NCI-H2107 (cell line): ENCODE measurements at regions not wholly inside any gene's neighbourhood (a gene's known extent, or its start where the extent isn't known, plus 50 kb on each side); places are given as distances from the start of the nearest gene placed in this dataset.
"Not testable (repeated sequence)": the region's sequence is repeated elsewhere in the genome, so short reads cannot be mapped to it uniquely, and the experiment has no call there.

ENCODE experiments used
- DNase-seq: peaks from one replicate; lab custom pipeline; 2025; lab: John Stamatoyannopoulos, UW

- DNase-seq: no peak
Measured at GRCh38 chr5:39955156-39955555, 530.4 kb upstream of the DAB2 start.

DNA sequence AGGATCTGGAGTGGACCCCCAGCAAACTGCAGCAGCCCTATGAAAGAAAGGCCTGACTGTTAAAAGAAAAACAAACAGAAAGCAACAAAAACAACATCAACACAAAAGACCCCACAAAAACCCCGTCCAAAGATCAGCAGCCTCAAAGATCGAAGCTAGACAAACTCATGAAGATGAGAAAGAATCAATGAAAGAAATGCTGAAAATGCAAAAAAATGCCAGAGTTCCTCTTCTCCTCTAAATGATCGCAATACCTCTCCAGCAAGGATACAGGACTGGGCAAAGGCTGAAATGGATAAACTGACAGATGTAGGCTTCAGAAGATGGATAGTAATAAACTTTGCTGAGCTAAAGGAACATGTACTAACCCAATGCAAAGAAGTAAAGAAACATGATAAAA is 526.3 kb upstream of the DAB2 start:
- DNase-seq: no peak

DNA sequence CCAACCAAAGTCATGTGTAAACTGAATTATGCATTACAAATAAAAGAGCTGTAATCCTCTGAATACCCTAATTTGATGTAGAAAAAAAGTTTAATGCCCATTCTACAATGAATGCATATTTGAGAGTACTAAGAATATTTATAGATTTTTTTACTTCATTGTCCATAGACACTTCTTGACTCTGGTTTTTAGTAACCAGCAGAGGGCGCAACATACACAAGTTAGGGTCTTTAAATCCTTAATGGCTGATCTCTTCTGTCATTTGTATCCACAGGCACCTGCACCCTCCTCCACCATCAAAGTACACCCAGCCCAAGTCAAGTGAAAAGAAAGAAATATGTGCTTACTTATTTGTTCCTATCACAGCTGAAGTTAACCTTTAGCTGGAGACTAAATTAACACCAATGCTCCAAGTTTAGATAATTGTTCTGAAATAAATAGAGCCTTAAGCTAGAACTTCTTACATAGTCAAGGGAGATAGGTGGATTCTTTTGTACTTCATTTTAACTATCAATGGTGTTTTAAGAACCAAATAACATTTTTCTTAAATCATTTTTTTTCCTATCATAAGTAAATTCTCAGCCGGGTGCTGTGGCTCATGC is 524.2 kb upstream of the DAB2 start:
- peak; percentile 15 for DNase-seq

DNA sequence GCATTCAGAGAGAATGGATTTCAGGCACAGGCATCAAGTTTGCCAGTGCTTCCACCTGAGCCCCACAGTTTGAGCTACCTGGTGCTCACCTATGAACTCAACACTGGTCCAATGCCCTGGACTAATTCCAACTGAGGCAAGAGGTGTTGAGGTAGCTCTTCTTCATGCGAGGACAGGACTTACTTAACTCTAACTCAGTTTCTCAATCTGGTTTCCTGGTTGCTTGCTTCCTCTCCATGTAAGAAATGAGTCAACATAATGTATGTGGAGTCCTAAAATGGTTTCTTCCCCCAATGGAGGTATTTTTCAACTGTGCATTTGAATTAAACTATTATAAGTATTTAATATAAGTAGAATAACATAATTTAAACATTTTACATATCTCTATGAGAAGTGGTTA is 523.6 kb upstream of the DAB2 start:
- no peak for DNase-seq

DNA sequence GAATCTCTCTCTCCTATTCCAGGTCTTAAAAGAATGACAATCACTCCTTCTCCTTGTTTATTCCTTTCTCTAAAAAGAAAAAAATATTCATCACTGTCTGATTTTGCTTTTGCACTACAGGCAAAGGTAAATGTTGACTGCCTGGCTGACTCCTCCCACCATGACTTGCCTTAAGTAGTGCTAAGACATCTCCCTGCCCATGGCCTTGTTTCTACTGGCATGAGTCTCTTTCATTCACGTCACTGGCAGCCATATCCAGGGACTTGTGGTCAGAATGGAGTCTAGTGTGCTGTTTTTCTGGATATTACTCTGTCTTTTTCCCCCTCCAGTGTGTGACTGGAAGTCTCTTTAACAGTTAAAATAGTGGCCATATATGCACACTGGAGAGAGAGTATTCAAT is 522.9 kb upstream of the DAB2 start:
- no peak for DNase-seq

GRCh38 chr5:39946356-39947045 is 521.7 kb upstream of the DAB2 start:
- no peak for DNase-seq

DNA sequence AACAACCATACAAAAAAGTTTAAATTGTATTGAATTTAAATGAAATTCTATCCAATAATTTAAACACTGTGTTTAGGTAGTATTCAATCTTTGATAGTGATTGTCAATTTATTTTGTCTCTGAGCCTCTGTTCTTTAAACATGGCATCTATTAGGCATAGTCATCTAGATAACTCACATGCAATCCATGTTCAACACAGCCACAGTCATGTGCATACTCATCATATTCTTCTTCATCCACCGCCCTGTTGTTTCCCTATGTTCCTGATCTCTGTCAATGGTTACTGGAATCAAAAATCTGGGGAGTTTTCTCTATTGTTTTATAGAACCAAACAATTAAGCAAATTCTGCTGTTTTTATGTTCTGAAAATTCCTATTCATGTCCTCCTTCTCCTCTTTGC is 521.1 kb upstream of the DAB2 start:
- DNase-seq: no peak

DNA sequence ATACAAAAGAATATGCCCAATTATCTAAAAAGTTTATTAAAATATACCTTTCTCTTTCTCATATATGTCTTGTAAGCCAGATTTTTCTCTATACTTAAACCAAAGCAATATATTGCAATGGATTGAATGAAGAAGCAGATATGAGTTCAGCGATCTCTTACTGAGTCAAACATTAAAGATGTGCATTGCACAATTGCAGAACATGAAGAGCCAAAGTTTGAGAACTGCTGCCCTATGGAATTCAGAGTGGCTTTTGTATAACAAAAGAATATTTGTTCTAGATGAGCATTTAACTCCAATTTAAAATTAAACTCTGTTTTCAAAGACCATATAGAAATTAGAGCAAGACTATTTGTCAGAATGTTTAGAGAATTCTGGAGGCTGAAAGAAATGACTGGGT is 519.0 kb upstream of the DAB2 start:
- no peak for DNase-seq

DNA sequence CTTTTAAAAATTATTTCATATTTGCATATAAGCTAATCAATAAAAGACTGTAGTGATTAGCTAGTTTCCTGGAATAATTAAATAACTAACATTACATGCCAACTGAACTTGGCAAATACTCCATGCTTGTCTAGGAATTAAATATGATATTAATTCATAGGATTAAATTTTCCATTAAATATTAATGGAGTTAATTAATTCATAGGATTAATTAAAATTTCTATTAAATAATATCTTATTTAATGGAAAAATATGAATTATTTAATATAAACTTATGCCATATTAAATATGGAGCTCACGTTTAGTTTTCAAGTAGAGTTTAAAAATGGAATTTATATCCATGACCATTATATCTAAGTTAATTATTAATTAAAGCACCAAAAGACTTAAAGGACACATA is 517.8 kb upstream of the DAB2 start:
- no peak for DNase-seq

- no peak for DNase-seq
Measured at GRCh38 chr5:39941416-39941815, 516.6 kb upstream of the DAB2 start.

GRCh38 chr5:39934830-39935229 is 510.1 kb upstream of the DAB2 start:
- DNase-seq: no peak

GRCh38 chr5:39933061-39933460 is 508.3 kb upstream of the DAB2 start:
- DNase-seq: no peak

- no peak for DNase-seq
Measured at GRCh38 chr5:39928709-39929108, 503.9 kb upstream of the DAB2 start.

- DNase-seq: no peak
Measured at GRCh38 chr5:39919876-39920275, 495.1 kb upstream of the DAB2 start.

DNA sequence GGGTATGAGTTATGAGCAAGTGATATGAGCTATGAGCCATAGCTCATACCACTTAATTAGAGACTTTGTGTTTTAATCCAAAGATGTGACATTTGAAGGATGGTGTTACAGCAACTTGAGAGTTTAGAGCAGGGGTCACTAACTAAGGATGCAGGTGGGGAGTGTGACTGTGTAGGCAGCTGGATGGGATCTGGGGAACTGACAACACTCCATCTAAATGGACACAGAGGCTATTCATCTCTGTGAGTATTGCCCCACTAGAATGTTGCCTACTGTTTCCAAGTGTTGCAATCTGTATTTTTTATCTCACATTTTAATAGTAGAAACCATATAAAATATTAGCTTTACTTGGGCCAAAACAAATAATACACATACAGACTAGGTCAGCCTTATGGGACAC is 488.1 kb upstream of the DAB2 start:
- DNase-seq: no peak

DNA sequence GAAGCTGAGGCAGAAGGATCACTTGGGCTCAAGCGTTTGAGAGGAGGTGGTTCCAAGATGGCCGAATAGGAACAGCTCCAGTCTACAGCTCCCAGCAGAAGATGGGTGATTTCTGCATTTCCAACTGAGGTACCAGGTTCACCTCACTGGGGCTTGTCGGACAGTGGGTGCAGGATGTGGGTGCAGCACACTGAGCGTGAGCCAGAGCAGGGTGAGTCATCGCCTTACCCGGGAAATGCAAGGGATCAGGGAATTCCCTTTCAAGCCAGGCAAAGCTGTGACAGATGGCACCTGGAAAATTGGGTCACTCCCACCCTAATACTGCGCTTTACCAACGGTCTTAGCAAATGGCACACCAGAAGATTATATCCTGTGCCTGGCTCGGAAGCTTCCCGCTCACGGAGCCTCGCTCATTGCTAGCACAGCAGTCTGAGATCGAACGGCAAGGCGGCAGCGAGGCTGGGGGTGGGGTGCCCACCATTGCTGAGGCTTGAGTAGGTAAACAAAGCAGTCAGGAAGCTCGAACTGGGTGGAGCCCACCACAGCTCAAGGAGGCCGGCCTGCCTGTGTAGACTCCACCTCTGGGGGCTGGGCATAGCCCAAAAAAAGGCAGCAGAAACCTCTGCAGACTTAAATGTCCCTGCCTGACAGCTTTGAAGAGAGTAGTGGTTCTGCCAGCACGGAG is 482.6 kb upstream of the DAB2 start:
- DNase-seq: not testable (repeated sequence)

DNA sequence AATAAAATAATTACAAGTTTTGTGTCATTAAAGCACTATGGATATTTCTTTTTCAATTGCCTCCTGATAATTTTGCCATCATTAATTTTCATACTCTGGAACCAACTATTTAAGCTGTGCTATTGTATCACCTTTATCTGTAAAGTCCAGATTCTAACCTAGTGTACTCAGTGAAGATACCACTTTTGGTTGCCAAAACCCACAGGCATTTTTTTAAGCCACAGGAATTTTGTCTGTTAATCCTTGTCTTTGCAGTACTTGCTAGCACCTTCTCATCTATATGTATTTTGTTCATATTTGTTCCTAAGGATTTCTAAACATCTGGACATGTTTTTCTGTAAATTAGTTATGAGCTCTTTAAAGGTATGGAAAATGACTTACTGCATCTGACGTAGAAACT is 481.4 kb upstream of the DAB2 start:
- DNase-seq: no peak

GRCh38 chr5:39905356-39905755 is 480.6 kb upstream of the DAB2 start:
- no peak for DNase-seq

GRCh38 chr5:39902626-39903025 is 477.8 kb upstream of the DAB2 start:
- DNase-seq: no peak

DNA sequence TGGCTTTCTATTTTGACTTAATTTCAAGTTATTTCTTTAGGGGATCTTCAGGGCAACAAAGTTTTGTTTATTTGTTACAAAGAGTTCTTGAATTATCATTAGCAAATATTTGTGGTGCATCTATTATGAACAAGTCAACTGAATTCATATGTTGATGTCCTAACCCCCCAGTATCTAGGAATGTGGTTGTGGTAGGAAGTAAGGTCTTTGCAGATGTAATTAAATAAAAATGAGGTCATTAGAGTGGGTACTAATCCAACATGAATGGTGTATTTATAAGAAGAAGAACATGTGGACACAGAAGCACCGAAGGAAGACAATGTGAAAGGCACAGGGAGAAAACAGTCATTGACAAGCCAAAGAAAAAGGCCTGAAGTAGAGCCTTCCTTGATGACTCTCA is 474.0 kb upstream of the DAB2 start:
- no peak for DNase-seq

DNA sequence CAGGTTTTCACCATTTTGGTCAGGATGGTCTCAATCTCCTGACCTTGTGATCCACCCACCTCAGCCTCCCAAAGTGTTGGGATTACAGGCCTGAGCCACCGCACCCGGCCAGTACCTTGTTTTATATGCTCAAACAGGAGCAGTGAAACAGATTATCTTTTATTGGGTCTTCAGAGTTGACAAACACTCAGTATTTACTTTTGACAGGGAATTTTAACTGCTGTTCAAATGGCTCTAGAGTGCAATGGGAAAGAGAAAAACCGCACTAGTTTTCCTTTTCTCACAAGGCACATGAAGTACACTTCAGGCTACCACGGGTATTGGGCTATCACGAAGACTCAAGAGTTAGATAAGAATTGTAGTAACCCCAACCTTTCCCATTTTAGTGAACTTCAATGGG is 471.9 kb upstream of the DAB2 start:
- DNase-seq: no peak

GRCh38 chr5:39896104-39896503 is 471.3 kb upstream of the DAB2 start:
- no peak for DNase-seq

- no peak for DNase-seq
Measured at GRCh38 chr5:39892708-39893107, 467.9 kb upstream of the DAB2 start.

DNA sequence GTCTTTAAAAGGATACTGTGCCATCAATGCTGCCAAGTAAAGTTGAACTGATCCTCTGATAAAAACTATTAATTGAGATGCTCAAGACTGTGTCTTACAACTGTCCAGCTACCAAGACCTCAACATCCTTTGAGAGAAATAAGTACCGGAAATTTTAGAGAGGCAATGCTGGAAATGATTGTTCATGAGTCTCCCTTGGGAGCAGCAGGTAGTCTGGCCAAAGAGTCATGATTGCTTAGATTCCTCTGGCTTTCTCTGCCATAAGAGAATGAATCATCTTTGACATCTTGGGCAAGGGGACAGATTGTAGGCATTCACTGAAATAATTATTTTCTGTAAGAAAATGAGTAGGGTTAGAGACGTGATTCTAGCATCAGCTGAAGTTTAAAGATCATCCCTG is 466.6 kb upstream of the DAB2 start:
- DNase-seq: no peak
